PFSK-1 (cell line): ENCODE measurements at regions not wholly inside any gene's neighbourhood (a gene's known extent, or its start where the extent isn't known, plus 50 kb on each side); places are given as distances from the start of the nearest gene placed in this dataset.

ENCODE experiments used
- FOXP2 ChIP-seq: optimal IDR thresholded peaks from 2 replicates; pipeline ENCODE3; 2011; ENCODE audit warnings: borderline replicate concordance, control low read depth, inconsistent platforms; ENCODE audit not compliant: insufficient read depth; ENCODE audit errors: extremely low read length, extremely low read depth
- POLR2AphosphoS5 ChIP-seq: IDR thresholded peaks from 2 replicates; pipeline ENCODE4 v1.6.1; 2012; ENCODE audit warnings: low read depth, mild to moderate bottlenecking, control low read depth, low read length, moderate library complexity
- REST ChIP-seq, 2 experiments: IDR thresholded peaks; 2 replicates each; pipeline versions ENCODE4 v1.6.1 to v1.8.0; 2011 to 2012; ENCODE audit warnings: low read depth in 2 of 2, low read length in 2 of 2, control low read depth in 1 of 2, inconsistent platforms in 1 of 2, mild to moderate bottlenecking in 1 of 2, moderate library complexity in 1 of 2; ENCODE audit not compliant: insufficient read depth in 1 of 2
- SIN3A ChIP-seq: IDR thresholded peaks from 2 replicates; pipeline ENCODE4 v1.6.1; 2012; ENCODE audit warnings: mild to moderate bottlenecking, low read length, moderate library complexity, borderline replicate concordance; ENCODE audit not compliant: insufficient read depth
- TAF1 ChIP-seq: IDR thresholded peaks from 2 replicates; pipeline ENCODE4 v1.6.1; 2012; ENCODE audit warnings: low read length, control low read depth, borderline replicate concordance; ENCODE audit not compliant: insufficient read depth

GRCh38 chr6:98653179-98653578, 181.2 kb upstream of the POU3F2 start:
- TF ChIP-seq REST (IDR thresholded peaks at IDR 0.05; ENCODE audit: insufficient read depth in 1 of 2, low read depth in 2 of 2, low read length in 2 of 2) (no peak), SIN3A (no peak), POLR2AphosphoS5 (no peak), FOXP2 (no peak), TAF1 (no peak)

GRCh38 chr6:98657764-98658163, 176.6 kb upstream of the POU3F2 start:
- peak; percentile 85 to 99 for TF ChIP-seq REST (IDR thresholded peaks at IDR 0.05; ENCODE audit: insufficient read depth in 1 of 2, low read depth in 2 of 2, low read length in 2 of 2)
- no peak for TF ChIP-seq TAF1

GRCh38 chr6:98669371-98669770, 165.0 kb upstream of the POU3F2 start:
- TF ChIP-seq REST (IDR thresholded peaks at IDR 0.05; ENCODE audit: insufficient read depth in 1 of 2, low read depth in 2 of 2, low read length in 2 of 2) = no peak
- TF ChIP-seq SIN3A = no peak
- TF ChIP-seq FOXP2 = no peak
- no peak for TF ChIP-seq TAF1
- TF ChIP-seq POLR2AphosphoS5 = no peak

- TF ChIP-seq REST (IDR thresholded peaks at IDR 0.05; ENCODE audit: insufficient read depth in 1 of 2, low read depth in 2 of 2, low read length in 2 of 2) = no peak
Observed at GRCh38 chr6:98670045-98670746, 164.2 kb upstream of the POU3F2 start.

GRCh38 chr6:98672681-98673475, 161.5 kb upstream of the POU3F2 start:
- TF ChIP-seq POLR2AphosphoS5 (no peak), REST (IDR thresholded peaks at IDR 0.05; ENCODE audit: insufficient read depth in 1 of 2, low read depth in 2 of 2, low read length in 2 of 2) (no peak), TAF1 (no peak), FOXP2 (no peak), SIN3A (no peak)
